GM23248 (cell line): ENCODE measurements at regions not wholly inside any gene's neighbourhood (a gene's known extent, or its start where the extent isn't known, plus 50 kb on each side); places are given as distances from the start of the nearest gene placed in this dataset.

Experiments used
- DNase-seq: peaks from one replicate; pipeline ENCODE4 v3.0.0-alpha.2; 2015
- H2AFZ ChIP-seq: fragments of 200-600 bp; sonication (generic); 2 replicates; pipeline ENCODE4 v1.6.1; 2016; ENCODE audit warnings: antibody characterized with exemption
- H3F3A ChIP-seq: fragments of 200-600 bp; sonication (generic); 2 replicates; pipeline ENCODE4 v1.6.1; 2016; ENCODE audit warnings: mild to moderate bottlenecking, antibody characterized with exemption, mixed run types; ENCODE audit not compliant: insufficient read depth
- H3K27ac ChIP-seq: fragments of 200-600 bp; sonication (generic); 2 replicates; pipeline ENCODE4 v1.5.1; 2016; ENCODE audit warnings: mild to moderate bottlenecking
- H3K27me3 ChIP-seq: fragments of 200-600 bp; sonication (generic); replicated peaks from 2 replicates; pipeline ENCODE4 v1.6.1; 2016; ENCODE audit warnings: mild to moderate bottlenecking; ENCODE audit not compliant: insufficient read depth
- H3K36me3 ChIP-seq: fragments of 200-600 bp; sonication (generic); 2 replicates; pipeline ENCODE4 v1.6.1; 2016; ENCODE audit warnings: low read depth, mild to moderate bottlenecking
- H3K4me1 ChIP-seq: fragments of 200-600 bp; sonication (generic); 2 replicates; pipeline ENCODE4 v1.6.1; 2016; ENCODE audit warnings: mild to moderate bottlenecking; ENCODE audit not compliant: insufficient read depth
- H3K4me2 ChIP-seq: fragments of 200-600 bp; sonication (generic); one replicate; pipeline ENCODE4 v1.6.1; 2016; ENCODE audit warnings: mild to moderate bottlenecking; ENCODE audit not compliant: unreplicated experiment
- H3K4me3 ChIP-seq: fragments of 200-600 bp; sonication (generic); 2 replicates; pipeline ENCODE4 v1.5.1; 2016; ENCODE audit warnings: mild to moderate bottlenecking
- H3K79me2 ChIP-seq: fragments of 200-600 bp; sonication (generic); 2 replicates; pipeline ENCODE4 v1.6.1; 2016; ENCODE audit warnings: mild to moderate bottlenecking; ENCODE audit not compliant: insufficient read depth
- H3K9ac ChIP-seq: fragments of 200-600 bp; sonication (generic); 2 replicates; pipeline ENCODE4 v1.6.1; 2016; ENCODE audit warnings: mild to moderate bottlenecking
- H3K9me2 ChIP-seq: fragments of 200-600 bp; sonication (generic); 2 replicates; pipeline ENCODE4 v1.6.1; 2016; ENCODE audit warnings: mixed run types, mild to moderate bottlenecking, moderate library complexity; ENCODE audit not compliant: insufficient read depth
- H3K9me3 ChIP-seq: fragments of 200-600 bp; sonication (generic); one replicate; pipeline ENCODE4 v1.6.1; 2017; ENCODE audit warnings: low read depth
- H4K20me1 ChIP-seq: fragments of 200-600 bp; sonication (generic); 2 replicates; pipeline ENCODE4 v1.6.0; 2016; ENCODE audit not compliant: insufficient read depth
- EZH2 ChIP-seq: fragments of 200-600 bp; sonication (generic); IDR thresholded peaks from 2 replicates; pipeline ENCODE4 v1.6.1; 2018; ENCODE audit warnings: antibody characterized with exemption, mild to moderate bottlenecking; ENCODE audit not compliant: insufficient read depth, poor library complexity, severe bottlenecking
- EZH2phosphoT487 ChIP-seq: fragments of 200-600 bp; sonication (generic); IDR thresholded peaks from 2 replicates; pipeline ENCODE4 v1.6.1; 2018; ENCODE audit warnings: antibody characterized with exemption, moderate library complexity, mild to moderate bottlenecking, low read depth; ENCODE audit not compliant: insufficient read depth
- WGBS, 2 experiments: methylation state at CpG; one replicate each; pipeline ENCODE4 v1.1.6; 2015 to 2017; ENCODE audit warnings: low lambda C conversion rate in 2 of 2, low coverage in 1 of 2; ENCODE audit errors: missing lambda C conversion rate in 2 of 2; 5-methylcytosine and 5-hydroxymethylcytosine counted together
- in situ Hi-C: fragments of 300-500 bp; cut with MboI; formaldehyde crosslinking; loops from 2 replicates; pipeline ENCODE4 v1.15.0; 2020

DNA sequence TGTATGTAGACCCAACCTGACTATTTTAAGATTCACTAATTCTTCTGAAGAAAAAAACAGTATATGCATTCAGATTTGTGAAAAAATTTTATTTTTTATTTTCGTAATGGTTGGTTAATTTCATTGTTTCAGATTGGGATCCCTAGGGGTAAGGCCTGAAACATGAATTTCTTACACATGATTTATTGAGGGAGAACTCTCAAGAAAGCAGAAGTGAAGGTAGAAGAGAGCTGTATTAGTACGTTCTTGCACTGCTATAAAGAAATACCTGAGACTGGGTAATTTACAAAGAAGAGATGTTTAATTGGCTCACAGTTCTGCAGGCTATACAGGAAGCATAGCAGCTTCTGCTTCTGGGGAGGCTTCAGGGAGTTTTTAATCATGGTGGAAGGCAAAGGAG, 611.9 kb upstream of the TECRL start:
- Histone ChIP-seq H3K9me2 (no peaks in the 10 kb centered on the region), H2AFZ (no peak overlapping the region), H3F3A (no peaks in the 10 kb centered on the region), H3K27ac (no peak overlapping the region), H3K4me1 (no peaks in the 10 kb centered on the region), H4K20me1 (no peaks in the 10 kb centered on the region), H3K9ac (no peak overlapping the region), H3K9me3 (no peaks in the 10 kb centered on the region), H3K4me2 (no peak overlapping the region), H3K4me3 (no peak overlapping the region), H3K36me3 (no peaks in the 10 kb centered on the region), H3K79me2 (no peaks in the 10 kb centered on the region), H3K27me3 (no peaks in the 10 kb centered on the region)
- in situ Hi-C loops, result no loop called here
- no peak for TF ChIP-seq EZH2
- no peak for TF ChIP-seq EZH2phosphoT487
- no peak for DNase-seq
- WGBS, 2 experiments, result 2 to 5% methylated on average over 2 of the region's 2 CpGs

- no peaks in the 10 kb centered on the region for H3F3A ChIP-seq
- no peaks in the 10 kb centered on the region for H3K9me3 ChIP-seq
- H2AFZ ChIP-seq, result no peak overlapping the region
- no peak for DNase-seq
- H3K4me3 ChIP-seq, result no peak overlapping the region
- no peak overlapping the region for H3K4me2 ChIP-seq
- H3K27me3 ChIP-seq, result no peaks in the 10 kb centered on the region
- H3K36me3 ChIP-seq, result no peaks in the 10 kb centered on the region
- no peaks in the 10 kb centered on the region for H3K9me2 ChIP-seq
- H3K9ac ChIP-seq, result no peak overlapping the region
- H4K20me1 ChIP-seq, result no peaks in the 10 kb centered on the region
- TF ChIP-seq EZH2, result no peak
- no peak for TF ChIP-seq EZH2phosphoT487
- no peaks in the 10 kb centered on the region for H3K79me2 ChIP-seq
- in situ Hi-C loops, result no loop called here
- H3K4me1 ChIP-seq, result no peaks in the 10 kb centered on the region
- H3K27ac ChIP-seq, result no peak overlapping the region
- 17 to 26% methylated on average over 3 of the region's 3 CpGs for WGBS, 2 experiments
Observed at GRCh38 chr4:65019775-65020174, 610.5 kb upstream of the TECRL start.

GRCh38 chr4:65018313-65018712, 609.1 kb upstream of the TECRL start:
- Histone ChIP-seq H3F3A (no peaks in the 10 kb centered on the region), H4K20me1 (no peaks in the 10 kb centered on the region), H3K9me3 (no peaks in the 10 kb centered on the region), H3K79me2 (no peaks in the 10 kb centered on the region), H3K4me2 (no peak overlapping the region), H3K4me3 (no peak overlapping the region), H3K27ac (no peak overlapping the region), H3K9ac (no peak overlapping the region), H3K27me3 (no peaks in the 10 kb centered on the region), H3K4me1 (no peaks in the 10 kb centered on the region), H3K9me2 (no peaks in the 10 kb centered on the region), H3K36me3 (no peaks in the 10 kb centered on the region), H2AFZ (no peak overlapping the region)
- 32 to 33% methylated on average over 1 of the region's 1 CpG for WGBS, 2 experiments
- DNase-seq, result no peak
- in situ Hi-C loops, result no loop called here
- no peak for TF ChIP-seq EZH2phosphoT487
- TF ChIP-seq EZH2, result no peak

DNA sequence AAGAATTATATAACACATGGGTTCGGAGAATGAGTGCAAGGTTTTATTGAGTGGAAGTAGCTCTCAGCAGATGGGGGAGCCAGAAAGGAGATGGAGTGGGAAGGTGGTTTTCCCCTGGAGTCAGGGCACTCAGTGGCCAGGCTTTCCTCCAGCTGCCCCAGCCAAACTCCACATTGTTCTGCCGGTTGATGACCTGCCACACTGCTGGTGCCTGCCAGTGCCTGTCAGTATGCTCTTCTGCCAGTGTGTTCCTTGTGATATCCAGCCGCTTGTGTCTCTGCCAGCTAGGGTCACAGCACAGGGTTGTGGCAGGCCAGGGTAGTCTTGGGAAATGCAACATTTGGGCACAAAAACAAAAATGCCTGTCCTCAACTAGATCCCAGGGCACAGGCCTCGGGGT, 604.8 kb upstream of the TECRL start:
- no peaks in the 10 kb centered on the region for H3K79me2 ChIP-seq
- no peaks in the 10 kb centered on the region for H3K36me3 ChIP-seq
- H4K20me1 ChIP-seq, result no peaks in the 10 kb centered on the region
- H3K4me1 ChIP-seq, result no peaks in the 10 kb centered on the region
- no peak for DNase-seq
- in situ Hi-C loops, result no loop called here
- H3K4me3 ChIP-seq, result no peak overlapping the region
- H3K9ac ChIP-seq, result no peak overlapping the region
- no peak overlapping the region for H2AFZ ChIP-seq
- no peaks in the 10 kb centered on the region for H3F3A ChIP-seq
- TF ChIP-seq EZH2, result no peak
- no peak for TF ChIP-seq EZH2phosphoT487
- no peak overlapping the region for H3K27ac ChIP-seq
- 20 to 21% methylated on average over 4 of the region's 4 CpGs for WGBS, 2 experiments
- no peaks in the 10 kb centered on the region for H3K9me3 ChIP-seq
- H3K4me2 ChIP-seq, result no peak overlapping the region
- H3K27me3 ChIP-seq, result no peaks in the 10 kb centered on the region
- no peaks in the 10 kb centered on the region for H3K9me2 ChIP-seq

DNA sequence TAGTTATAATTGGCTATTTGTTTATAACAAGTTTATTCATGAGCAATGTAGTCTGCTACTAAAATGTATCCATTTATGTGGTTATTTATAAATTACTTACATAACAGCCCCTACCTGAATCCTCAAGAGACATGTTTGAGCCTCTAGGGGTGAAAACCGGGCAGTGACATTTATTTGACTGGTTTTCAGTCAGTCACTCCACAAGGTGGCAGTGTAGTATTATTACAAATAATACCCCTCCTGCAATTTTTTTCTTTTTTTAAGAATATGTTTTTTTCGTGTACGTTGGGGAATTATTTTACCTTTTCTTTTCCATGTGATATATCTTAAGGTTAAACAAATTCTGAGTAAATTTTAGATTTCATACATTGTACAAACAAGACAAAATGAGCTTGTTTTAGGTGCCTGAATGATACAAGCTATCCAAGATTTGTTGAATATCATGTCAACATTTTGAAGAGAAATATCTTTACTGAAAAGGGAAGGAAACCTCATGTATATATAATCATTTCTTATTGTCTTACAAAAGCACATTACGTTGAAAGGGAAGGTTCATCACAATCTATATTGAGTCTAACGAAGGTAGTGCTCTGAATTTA, 598.7 kb upstream of the TECRL start:
- no peak overlapping the region for H3K4me2 ChIP-seq
- no peaks in the 10 kb centered on the region for H3K36me3 ChIP-seq
- DNase-seq, result peak; percentile 55
- H3K9ac ChIP-seq, result no peak overlapping the region
- H3K9me2 ChIP-seq, result no peaks in the 10 kb centered on the region
- H3K79me2 ChIP-seq, result no peaks in the 10 kb centered on the region
- whole genome bisulfite sequencing, 2 experiments, result 14 to 16% methylated on average over 5 of the region's 5 CpGs
- H3K27me3 ChIP-seq, result no peaks in the 10 kb centered on the region
- TF ChIP-seq EZH2, result no peak
- no peak for TF ChIP-seq EZH2phosphoT487
- H2AFZ ChIP-seq, result no peak overlapping the region
- in situ Hi-C loops, result no loop called here
- H3K27ac ChIP-seq, result no peak overlapping the region
- H3F3A ChIP-seq, result no peaks in the 10 kb centered on the region
- H3K4me3 ChIP-seq, result no peak overlapping the region
- no peaks in the 10 kb centered on the region for H4K20me1 ChIP-seq
- no peaks in the 10 kb centered on the region for H3K9me3 ChIP-seq
- no peaks in the 10 kb centered on the region for H3K4me1 ChIP-seq
